ENCODE measurements at regions not wholly inside any gene's neighbourhood (a gene's known extent, or its start where the extent isn't known, plus 50 kb on each side); places are given as distances from the start of the nearest gene placed in this dataset.

- TF ChIP-seq CTCF (IDR thresholded peaks at IDR 0.05; ENCODE audit: insufficient read depth, low read depth, low read length) (no peak), EZH2 (IDR thresholded peaks at IDR 0.05; ENCODE audit: insufficient read depth, low read length) (no peak)
These were observed 131.6 kb downstream of the TPRA1 start for GRCh38 chr3:127458696-127459604.
